AG09309 (cell line): ENCODE measurements at regions not wholly inside any gene's neighbourhood (a gene's known extent, or its start where the extent isn't known, plus 50 kb on each side); places are given as distances from the start of the nearest gene placed in this dataset.
A peak's percentile ranks its signal among the peaks of the same experiment; 100 is the strongest.

Source experiments
- DNase-seq: peaks from one replicate; pipeline ENCODE4 v3.0.0-alpha.2; 2010; ENCODE audit warnings: low read depth
- H3K4me3 ChIP-seq: 2 replicates; pipeline ENCODE4 v1.5.1; 2011; ENCODE audit warnings: mild to moderate bottlenecking, low read depth, low read length, moderate library complexity; ENCODE audit not compliant: control insufficient read depth
- CTCF ChIP-seq: IDR thresholded peaks from 2 replicates; pipeline ENCODE4 v1.5.1; 2011; ENCODE audit warnings: mild to moderate bottlenecking, low read depth, low read length, inconsistent platforms; ENCODE audit not compliant: insufficient read depth, control insufficient read depth; ENCODE audit errors: missing control alignments

- no peak for TF ChIP-seq CTCF
- DNase-seq: no peak
- H3K4me3 ChIP-seq: no peak overlapping the region
These were observed 278.6 kb downstream of the DUSP6 start for GRCh38 chr12:89073659-89074058.

- DNase-seq: peak; percentile 64
- H3K4me3 ChIP-seq: no peak overlapping the region
- no peak for TF ChIP-seq CTCF
These were observed 279.3 kb downstream of the DUSP6 start for GRCh38 chr12:89073027-89073398.

- no peak for DNase-seq
- no peak for TF ChIP-seq CTCF
- no peak overlapping the region for H3K4me3 ChIP-seq
These were observed 279.8 kb downstream of the DUSP6 start for GRCh38 chr12:89072294-89073026.

- H3K4me3 ChIP-seq: no peak overlapping the region
- no peak for DNase-seq
- no peak for TF ChIP-seq CTCF
These were observed 281.7 kb downstream of the DUSP6 start for GRCh38 chr12:89070603-89071002.

GRCh38 chr12:89069431-89069830, 282.9 kb downstream of the DUSP6 start:
- no peak for TF ChIP-seq CTCF
- no peak for DNase-seq
- H3K4me3 ChIP-seq: no peak overlapping the region

- DNase-seq: peak; percentile 91
- no peak overlapping the region for H3K4me3 ChIP-seq
- TF ChIP-seq CTCF: no peak
These were observed 284.7 kb downstream of the DUSP6 start for GRCh38 chr12:89067421-89068187.

- no peak for TF ChIP-seq CTCF
- H3K4me3 ChIP-seq: no peak overlapping the region
- DNase-seq: peak; percentile 52
These were observed 287.5 kb downstream of the DUSP6 start for GRCh38 chr12:89064780-89065179.
